MV-4-11 (cell line): ENCODE measurements at regions not wholly inside any gene's neighbourhood (a gene's known extent, or its start where the extent isn't known, plus 50 kb on each side); places are given as distances from the start of the nearest gene placed in this dataset.
"Not testable (repeated sequence)": the region's sequence is repeated elsewhere in the genome, so short reads cannot be mapped to it uniquely, and the experiment has no call there.

Experiments
- DNase-seq: peaks from one replicate; lab custom pipeline; 2025; lab: John Stamatoyannopoulos, UW

DNA sequence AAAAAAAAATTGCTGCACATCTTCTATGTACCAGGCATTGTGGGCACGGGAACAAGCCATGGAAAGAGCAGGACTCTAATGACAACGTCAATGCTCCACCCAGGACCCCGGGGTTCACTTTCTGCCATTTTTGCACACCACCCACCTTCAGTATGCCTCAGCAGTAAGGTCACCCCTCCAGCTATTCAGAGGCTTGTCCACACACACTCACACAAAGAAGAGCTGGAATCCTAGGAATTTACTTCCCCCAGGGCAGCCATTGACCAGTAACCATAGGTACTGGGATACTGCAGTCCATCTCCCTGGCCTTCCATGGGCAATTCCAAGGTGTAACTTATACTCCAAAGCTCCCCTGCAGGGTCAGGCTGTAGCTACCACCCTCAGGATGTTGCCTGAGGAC is 170.8 kb downstream of the SUCLG1 start:
- no peak for DNase-seq

GRCh38 chr2:84286878-84287277 is 172.2 kb downstream of the SUCLG1 start:
- DNase-seq: no peak

- no peak for DNase-seq
These were observed 173.9 kb downstream of the SUCLG1 start for GRCh38 chr2:84285056-84285747.

DNA sequence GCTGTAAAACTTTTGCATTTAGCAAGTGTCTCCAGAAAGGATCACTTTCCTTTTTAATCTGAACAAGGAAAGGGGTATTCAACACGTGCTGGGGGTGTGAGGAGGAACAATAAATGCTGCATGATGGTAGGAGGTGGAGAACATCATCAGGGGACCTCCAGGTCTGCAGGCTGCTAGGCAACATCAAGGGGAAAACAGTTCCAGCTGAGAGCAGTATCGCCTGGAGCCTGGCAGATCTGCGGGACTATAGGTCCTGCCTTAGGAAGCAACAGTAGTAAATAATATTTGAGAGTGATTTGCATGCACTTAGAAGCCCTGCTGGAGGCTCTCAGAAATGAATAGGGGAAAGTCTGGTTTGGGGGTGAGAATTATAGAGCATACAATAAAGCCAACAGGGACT is 175.6 kb downstream of the SUCLG1 start:
- no peak for DNase-seq

DNA sequence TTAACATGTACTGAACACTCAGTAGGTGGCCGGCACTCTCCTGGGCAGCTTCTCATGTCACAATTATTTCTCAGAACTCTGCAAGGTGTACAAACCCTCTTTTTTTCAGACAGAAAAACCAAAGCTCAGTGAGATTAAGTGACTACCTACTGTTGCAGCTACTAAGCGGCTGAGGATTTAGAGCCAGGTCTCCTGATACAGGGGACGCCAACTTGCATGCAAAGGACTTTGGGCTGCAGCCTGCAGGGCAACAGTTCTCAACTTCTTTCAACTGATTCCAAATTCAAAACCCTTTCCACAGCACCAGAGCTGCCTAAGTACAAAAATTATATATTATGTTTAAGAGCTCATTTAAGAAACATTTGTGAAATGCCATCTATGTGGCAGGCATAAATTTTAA is 177.6 kb downstream of the SUCLG1 start:
- DNase-seq: no peak

DNA sequence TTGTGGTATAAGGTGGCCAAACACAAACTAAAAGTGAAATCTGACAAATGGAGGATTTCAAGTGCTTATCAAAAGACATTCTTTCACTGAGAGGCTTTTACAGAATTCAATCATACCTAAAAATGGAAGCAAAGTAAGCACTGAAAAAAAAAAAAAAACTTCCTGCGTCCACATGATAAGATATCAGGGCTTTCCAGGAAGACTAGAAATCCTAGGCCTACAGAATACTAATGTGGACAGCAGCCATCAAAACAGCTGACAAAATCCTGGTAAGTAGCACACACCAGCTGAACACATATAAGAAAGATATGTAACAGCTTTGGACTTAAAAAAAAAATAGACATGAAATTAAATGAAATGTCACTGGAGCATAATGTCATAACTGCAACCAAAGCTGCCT is 178.2 kb downstream of the SUCLG1 start:
- DNase-seq: no peak

DNA sequence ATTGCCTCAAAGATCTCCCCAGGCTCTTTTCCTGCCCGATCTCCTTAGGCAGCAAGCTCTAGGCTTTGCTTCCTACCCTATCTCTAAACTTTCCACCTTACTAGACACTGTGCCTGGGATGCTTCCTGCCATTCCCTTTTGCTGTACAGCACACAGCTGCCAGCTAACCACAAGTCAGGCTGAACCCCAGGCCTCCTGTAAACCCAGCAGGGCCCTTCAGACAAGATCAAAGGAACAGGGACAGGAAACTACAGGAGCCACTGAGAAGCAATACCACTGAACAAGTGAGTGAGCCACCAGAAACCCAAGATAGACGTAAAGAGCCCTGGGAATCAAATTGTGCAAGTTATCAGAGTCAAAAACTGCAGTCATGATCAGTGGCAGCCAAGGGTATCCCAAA is 180.7 kb downstream of the SUCLG1 start:
- DNase-seq: no peak

DNA sequence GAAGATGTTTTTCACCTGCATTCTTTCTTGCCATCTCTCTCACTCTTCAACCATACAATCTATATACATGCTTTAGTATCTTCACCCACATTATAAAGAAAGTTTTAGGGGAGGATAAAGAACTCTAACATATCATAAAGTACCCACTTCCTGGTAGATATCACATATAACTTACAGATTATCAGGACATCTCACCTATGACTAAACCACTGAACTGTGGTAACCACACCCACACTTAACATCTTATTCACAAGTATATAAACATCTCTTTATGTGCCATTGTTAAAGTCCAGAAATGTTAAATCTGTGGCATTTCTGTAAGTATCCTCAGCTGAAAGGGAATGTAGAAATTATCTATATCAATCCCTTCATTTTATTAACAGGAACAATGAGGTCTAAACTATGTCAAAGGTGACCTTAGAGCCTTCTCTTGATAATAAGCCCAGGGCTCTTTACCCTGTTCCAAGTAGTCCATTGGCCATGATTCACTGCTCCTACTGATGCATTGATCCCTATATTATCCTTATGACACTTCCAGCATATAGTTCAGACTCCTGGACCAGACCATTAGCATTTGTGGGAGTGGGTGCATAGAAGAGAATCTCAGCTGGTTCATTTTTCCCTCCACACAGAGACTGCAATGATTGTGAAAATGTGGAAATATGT is 182.4 kb downstream of the SUCLG1 start:
- no peak for DNase-seq

- DNase-seq: no peak
These were observed 185.7 kb downstream of the SUCLG1 start for GRCh38 chr2:84273406-84273805.

DNA sequence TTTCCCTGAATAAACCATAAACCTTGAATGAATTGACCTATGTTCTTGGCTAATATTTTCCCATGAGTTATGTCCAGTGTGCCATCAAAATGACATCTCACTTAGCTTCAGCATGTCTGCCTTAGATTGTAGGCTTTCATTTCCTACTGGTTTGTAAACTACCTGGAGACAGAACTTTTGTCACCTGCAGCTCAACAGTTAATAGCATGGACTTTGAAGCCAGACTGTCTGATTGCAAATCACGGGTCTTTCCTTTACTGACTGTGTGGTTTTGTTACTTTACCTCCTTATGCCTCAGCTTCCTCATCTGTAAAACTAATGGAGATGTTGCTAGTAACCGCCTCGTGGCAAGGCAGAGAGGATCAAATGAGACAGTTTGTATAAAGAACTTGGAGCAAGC is 187.1 kb downstream of the SUCLG1 start:
- DNase-seq: no peak

DNA sequence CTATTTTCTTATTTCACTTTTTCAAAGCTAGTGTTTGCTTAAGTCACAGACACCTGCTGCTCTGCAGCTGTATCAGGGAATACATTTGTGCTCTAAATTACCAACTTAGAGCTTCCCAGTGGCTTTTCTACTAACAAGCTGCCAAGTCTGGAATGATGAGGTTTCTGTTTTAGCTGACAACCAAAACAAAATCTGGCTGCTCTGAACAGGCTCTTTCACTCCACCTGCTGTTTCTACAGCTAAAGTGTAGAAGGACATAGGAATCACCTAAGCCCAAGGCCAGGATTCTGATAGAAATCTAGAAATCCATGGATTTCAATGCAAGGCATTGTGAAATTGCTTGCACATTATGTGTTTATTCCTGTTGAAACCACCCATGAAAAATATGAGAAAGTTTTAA is 201.2 kb downstream of the SUCLG1 start:
- no peak for DNase-seq

DNA sequence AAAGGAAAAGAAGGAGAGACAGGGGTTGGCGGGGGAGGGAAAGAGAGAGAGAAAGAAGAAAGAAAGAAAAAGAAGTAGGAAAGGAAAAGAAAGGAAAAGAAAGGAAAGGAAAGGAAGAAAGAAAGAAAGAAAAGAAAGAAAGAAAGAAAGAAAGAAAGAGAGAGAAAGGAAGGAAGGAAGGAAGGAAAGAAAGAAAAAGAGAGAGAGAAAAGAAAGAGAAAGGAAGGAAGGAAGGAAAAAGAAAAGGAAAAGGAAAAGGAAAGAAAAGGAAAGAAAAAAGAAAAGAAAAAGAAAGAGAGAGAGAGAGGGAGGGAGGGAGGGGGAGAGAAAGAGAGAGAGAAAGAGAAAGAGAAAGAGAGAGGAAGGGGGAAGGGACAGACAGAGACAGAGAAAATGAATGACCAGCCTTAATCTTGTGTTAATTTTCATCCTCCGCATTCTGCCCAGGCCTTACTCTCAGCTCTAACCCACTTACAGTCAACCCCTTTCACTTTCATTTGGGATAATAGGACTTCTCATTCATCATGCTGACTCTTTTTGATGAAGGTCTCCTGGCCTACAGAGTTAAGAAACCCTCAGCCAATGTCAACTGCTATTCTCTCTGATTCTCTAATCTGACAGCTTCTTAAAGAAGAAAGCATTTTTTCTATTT is 207.3 kb downstream of the SUCLG1 start:
- DNase-seq: no peak

DNA sequence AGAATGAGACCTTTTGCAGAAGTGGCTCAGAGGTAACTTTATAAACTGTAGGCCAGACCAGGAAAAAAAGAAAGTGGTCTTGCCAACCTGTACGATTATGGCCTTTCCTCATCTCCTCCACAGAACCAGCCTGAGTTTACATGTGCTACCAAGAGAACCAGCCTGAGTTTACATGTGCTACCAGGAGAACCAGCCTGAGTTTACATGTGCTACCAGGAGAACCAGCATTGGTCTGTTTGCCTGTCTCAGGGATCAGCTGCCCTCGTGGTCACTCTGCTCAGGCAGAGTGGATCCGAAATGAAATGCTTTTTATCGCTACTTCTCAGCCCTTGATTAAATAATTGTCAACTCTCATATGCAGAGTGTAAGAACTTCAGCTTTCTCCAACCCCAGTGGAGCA is 209.9 kb downstream of the SUCLG1 start:
- DNase-seq: no peak

DNA sequence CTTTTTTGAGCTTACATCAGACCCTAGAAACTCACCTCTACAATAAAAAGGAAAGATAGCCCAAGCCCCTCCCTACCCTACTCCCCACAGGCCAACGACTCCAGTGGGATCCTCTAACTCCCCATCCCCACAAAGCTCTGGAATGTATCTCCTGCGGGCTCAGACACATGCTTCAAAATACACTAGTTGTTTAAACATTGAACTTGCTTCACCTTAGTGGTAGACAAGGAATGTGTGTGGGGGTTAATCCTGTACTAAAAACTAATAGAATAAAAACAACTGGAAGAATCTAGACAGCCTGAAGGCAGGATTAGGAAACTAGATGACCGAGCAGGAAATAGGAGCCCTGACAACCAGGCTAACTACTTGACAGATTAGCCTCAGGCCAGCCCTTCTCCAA is 211.5 kb downstream of the SUCLG1 start:
- DNase-seq: no peak

- no peak for DNase-seq
These were observed 215.0 kb downstream of the SUCLG1 start for GRCh38 chr2:84243788-84244733.

- DNase-seq: no peak
These were observed 220.2 kb downstream of the SUCLG1 start for GRCh38 chr2:84238907-84239306.

GRCh38 chr2:84236288-84236687 is 222.8 kb downstream of the SUCLG1 start:
- DNase-seq: no peak

GRCh38 chr2:84234103-84234502 is 225.0 kb downstream of the SUCLG1 start:
- DNase-seq: no peak

DNA sequence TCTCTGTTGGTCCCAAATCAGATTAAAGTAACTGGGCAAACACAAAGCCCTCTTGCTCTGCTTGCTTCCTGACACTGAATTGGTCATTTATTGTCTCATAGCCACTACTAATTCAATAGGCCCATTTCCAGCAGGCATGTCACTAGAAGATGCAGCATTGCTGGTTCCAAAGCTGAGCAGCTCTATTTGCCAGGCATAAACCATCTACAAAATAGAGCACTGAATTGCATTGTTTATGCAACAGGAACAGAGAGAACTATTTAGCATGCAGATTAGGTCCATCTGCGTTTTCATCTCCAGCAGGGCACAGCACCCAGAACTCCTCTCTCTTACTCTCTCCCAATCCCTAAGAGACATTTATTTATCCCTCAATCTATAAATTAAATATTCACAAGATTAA is 227.6 kb downstream of the SUCLG1 start:
- no peak for DNase-seq

DNA sequence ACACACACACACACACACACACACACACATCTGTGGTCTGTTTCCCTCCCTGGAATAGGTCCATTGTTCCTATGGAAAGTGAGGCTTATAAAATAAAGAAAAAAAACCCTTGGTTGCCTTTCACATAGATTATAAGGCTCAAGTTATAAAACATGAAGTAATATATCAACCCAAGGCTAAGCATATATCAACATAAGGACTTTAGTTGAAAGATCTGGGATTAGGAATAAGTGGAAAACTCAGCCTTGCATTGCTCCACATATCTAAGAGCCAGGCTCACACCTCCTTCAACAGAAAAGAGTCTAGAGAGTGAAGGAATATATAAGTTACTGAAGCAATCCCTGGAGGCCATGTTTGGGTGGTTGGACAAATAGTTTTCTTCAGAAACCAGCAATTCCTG is 235.0 kb downstream of the SUCLG1 start:
- no peak for DNase-seq

GRCh38 chr2:84223191-84223590 is 235.9 kb downstream of the SUCLG1 start:
- no peak for DNase-seq

GRCh38 chr2:84221102-84221501 is 238.0 kb downstream of the SUCLG1 start:
- DNase-seq: not testable (repeated sequence)
